ENCODE measurements at regions not wholly inside any gene's neighbourhood (a gene's known extent, or its start where the extent isn't known, plus 50 kb on each side); places are given as distances from the start of the nearest gene placed in this dataset.

DNA sequence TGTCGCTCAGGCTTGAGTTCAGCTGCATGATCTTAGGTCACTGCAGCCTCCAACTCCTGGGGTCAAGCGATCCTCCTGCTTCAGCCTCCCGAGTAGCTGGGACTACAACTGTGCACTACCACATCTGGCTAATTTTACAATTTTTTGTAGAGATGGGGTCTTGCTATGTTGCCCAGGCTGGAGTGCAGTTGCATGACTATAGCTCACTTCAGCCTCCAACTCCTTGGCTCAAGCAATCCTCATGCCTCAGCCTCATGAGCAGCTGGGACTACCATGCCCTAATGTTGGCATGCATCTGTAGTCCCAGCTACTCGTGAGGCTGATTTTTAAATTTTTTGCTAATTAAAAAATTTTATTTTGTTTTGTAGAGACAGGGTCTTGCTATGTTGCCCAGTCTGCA lies 101.9 kb upstream of the NPTX2 start:
- WGBS (ENCODE audit: insufficient coverage): 90% methylated on average over 2 of the region's 4 CpGs
- TF ChIP-seq, protein P1, sequence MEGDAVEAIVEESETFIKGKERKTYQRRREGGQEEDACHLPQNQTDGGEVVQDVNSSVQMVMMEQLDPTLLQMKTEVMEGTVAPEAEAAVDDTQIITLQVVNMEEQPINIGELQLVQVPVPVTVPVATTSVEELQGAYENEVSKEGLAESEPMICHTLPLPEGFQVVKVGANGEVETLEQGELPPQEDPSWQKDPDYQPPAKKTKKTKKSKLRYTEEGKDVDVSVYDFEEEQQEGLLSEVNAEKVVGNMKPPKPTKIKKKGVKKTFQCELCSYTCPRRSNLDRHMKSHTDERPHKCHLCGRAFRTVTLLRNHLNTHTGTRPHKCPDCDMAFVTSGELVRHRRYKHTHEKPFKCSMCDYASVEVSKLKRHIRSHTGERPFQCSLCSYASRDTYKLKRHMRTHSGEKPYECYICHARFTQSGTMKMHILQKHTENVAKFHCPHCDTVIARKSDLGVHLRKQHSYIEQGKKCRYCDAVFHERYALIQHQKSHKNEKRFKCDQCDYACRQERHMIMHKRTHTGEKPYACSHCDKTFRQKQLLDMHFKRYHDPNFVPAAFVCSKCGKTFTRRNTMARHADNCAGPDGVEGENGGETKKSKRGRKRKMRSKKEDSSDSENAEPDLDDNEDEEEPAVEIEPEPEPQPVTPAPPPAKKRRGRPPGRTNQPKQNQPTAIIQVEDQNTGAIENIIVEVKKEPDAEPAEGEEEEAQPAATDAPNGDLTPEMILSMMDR (IDR thresholded peaks at IDR 0.05): no peak
- Mint-ChIP-seq H3K4me1 (no peaks in the 10 kb centered on the region), H3K36me3 (no peaks in the 10 kb centered on the region), H3K27me3 (ENCODE audit: low read depth in 3 of 3) (peaks cover 0 to 3% (median 1%) of the 10 kb centered on the region in 3 donors), H3K4me3 (no peak overlapping the region), H3K27ac (no peak overlapping the region), H3K9me3 (peaks cover 0 to 8% (median 4%) of the 10 kb centered on the region in 7 donors)
- Histone ChIP-seq H3K27ac (ENCODE audit: low read depth in 1 of 2, low read length in 2 of 2) (no peak overlapping the region), H3K4me2 (replicated peaks; ENCODE audit: extremely low read depth, low read length, poor library complexity, severe bottlenecking) (no peak overlapping the region), H2AFZ (ENCODE audit: insufficient read depth, low read depth, low read length, poor library complexity, severe bottlenecking) (no peak overlapping the region), H3K4me1 (ENCODE audit: control insufficient read depth in 1 of 2, insufficient read depth in 2 of 2, low read length in 2 of 2) (no peaks in the 10 kb centered on the region), H3K9me3 (replicated peaks in 1 of 2; ENCODE audit: control insufficient read depth in 1 of 2, insufficient read depth in 1 of 2, low read length in 2 of 2) (no peaks in the 10 kb centered on the region), H3K9ac (ENCODE audit: insufficient read depth, low read length, poor library complexity, severe bottlenecking) (no peak overlapping the region), H3K36me3 (replicated peaks in 1 of 2; ENCODE audit: control insufficient read depth in 1 of 2, insufficient read depth in 2 of 2, low read length in 2 of 2) (no peaks in the 10 kb centered on the region), H3K79me2 (ENCODE audit: insufficient read depth, low read length) (no peaks in the 10 kb centered on the region), H3K27me3 (ENCODE audit: control insufficient read depth in 2 of 2, insufficient read depth in 2 of 2, low read length in 2 of 2) (no peaks in the 10 kb centered on the region), H4K20me1 (ENCODE audit: insufficient read depth, low read length) (no peaks in the 10 kb centered on the region), H3K4me3 (replicated peaks in 1 of 3; ENCODE audit: low read depth in 2 of 3, low read length in 3 of 3) (no peak overlapping the region)
- no peak for DNase-seq
- intact Hi-C loops (cut with micrococcal nuclease): no loop called here

DNA sequence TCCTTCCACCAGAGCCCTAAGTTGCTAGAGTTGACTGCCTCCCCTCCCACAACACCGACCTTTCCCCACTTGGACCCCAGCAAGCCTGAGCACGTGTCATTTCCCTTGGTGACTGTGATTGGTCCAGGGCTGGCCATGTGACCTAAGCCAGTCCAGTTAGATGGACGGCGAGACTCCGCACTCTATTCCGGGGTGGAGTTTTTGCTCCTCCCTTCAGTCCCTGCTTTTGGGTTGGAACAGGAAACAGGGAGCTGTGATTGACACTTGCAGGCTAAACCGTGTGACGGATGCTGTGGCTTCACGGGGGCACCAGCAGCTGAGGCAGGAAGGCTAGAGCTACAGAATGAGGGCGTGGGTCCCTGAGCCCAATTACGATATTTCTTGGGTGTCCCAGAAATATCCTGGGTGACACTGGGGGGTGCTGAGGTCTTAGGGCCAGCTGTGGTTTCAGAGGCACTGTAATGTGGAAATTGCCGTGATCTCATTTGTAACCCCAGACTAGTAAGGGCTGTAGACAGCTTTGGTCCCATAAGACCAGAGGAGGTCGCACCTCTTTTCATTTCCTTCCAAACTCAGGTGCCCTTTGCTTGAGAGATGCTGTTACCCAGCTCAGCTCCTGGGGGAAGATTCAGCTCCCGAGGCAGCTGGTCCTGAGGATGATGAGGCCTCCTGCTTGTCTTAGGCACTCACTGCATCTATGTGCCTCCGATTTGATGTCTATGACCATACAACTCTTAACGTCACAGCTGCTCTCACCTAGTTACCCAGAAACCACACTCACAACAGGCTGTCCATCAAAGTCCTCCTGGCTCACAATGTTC lies 102.7 kb upstream of the NPTX2 start:
- no peaks in the 10 kb centered on the region for H3K4me1 Mint-ChIP-seq
- 69% methylated on average over 13 of the region's 16 CpGs for WGBS (ENCODE audit: insufficient coverage)
- no peak overlapping the region for H3K9ac ChIP-seq (ENCODE audit: insufficient read depth, low read length, poor library complexity, severe bottlenecking)
- H3K4me1 ChIP-seq (ENCODE audit: control insufficient read depth in 1 of 2, insufficient read depth in 2 of 2, low read length in 2 of 2): no peaks in the 10 kb centered on the region
- no peak overlapping the region for H3K27ac Mint-ChIP-seq
- H3K9me3 ChIP-seq (replicated peaks in 1 of 2; ENCODE audit: control insufficient read depth in 1 of 2, insufficient read depth in 1 of 2, low read length in 2 of 2): no peaks in the 10 kb centered on the region
- peaks cover 0 to 8% (median 3%) of the 10 kb centered on the region in 7 donors for H3K9me3 Mint-ChIP-seq
- no peak overlapping the region for H3K4me3 ChIP-seq (replicated peaks in 1 of 3; ENCODE audit: low read depth in 2 of 3, low read length in 3 of 3)
- no peaks in the 10 kb centered on the region for H3K36me3 Mint-ChIP-seq
- no peaks in the 10 kb centered on the region for H3K27me3 ChIP-seq (ENCODE audit: control insufficient read depth in 2 of 2, insufficient read depth in 2 of 2, low read length in 2 of 2)
- intact Hi-C loops (cut with micrococcal nuclease): no loop called here
- no peaks in the 10 kb centered on the region for H4K20me1 ChIP-seq (ENCODE audit: insufficient read depth, low read length)
- H3K27me3 Mint-ChIP-seq (ENCODE audit: low read depth in 3 of 3): peaks cover 0 to 3% (median 1%) of the 10 kb centered on the region in 3 donors
- H3K4me3 Mint-ChIP-seq: no peak overlapping the region
- H2AFZ ChIP-seq (ENCODE audit: insufficient read depth, low read depth, low read length, poor library complexity, severe bottlenecking): no peak overlapping the region
- TF ChIP-seq, protein P1 (IDR thresholded peaks at IDR 0.05): no peak
- no peaks in the 10 kb centered on the region for H3K79me2 ChIP-seq (ENCODE audit: insufficient read depth, low read length)
- H3K36me3 ChIP-seq (replicated peaks in 1 of 2; ENCODE audit: control insufficient read depth in 1 of 2, insufficient read depth in 2 of 2, low read length in 2 of 2): no peaks in the 10 kb centered on the region
- no peak overlapping the region for H3K4me2 ChIP-seq (replicated peaks; ENCODE audit: extremely low read depth, low read length, poor library complexity, severe bottlenecking)
- DNase-seq: no peak
- no peak overlapping the region for H3K27ac ChIP-seq (ENCODE audit: low read depth in 1 of 2, low read length in 2 of 2)
